Stimulated activated CD8-positive, alpha-beta memory T cell treated with anti-CD3 and anti-CD28 coated beads, Interleukin-7, amount 100 ng/mL, for 1 hour (primary cell): ENCODE measurements at regions not wholly inside any gene's neighbourhood (a gene's known extent, or its start where the extent isn't known, plus 50 kb on each side); places are given as distances from the start of the nearest gene placed in this dataset.

ENCODE experiments used
- DNase-seq, 2 donors: peaks; one replicate each; pipeline ENCODE4 v3.0.0-alpha.2; 2020; ENCODE audit warnings: low read depth in 2 of 2

GRCh38 chr16:85423631-85424030, 189.5 kb upstream of the GSE1 start:
- no peak for DNase-seq

- DNase-seq = no peak
Measured at GRCh38 chr16:85424260-85425073, 188.7 kb upstream of the GSE1 start.

- DNase-seq = no peak
Measured at GRCh38 chr16:85425074-85425662, 188.0 kb upstream of the GSE1 start.

GRCh38 chr16:85426806-85427205, 186.3 kb upstream of the GSE1 start:
- DNase-seq = no peak

- no peak for DNase-seq
Measured at GRCh38 chr16:85428168-85428898, 184.8 kb upstream of the GSE1 start.

- no peak for DNase-seq
Measured at GRCh38 chr16:85428899-85429775, 184.0 kb upstream of the GSE1 start.

- no peak for DNase-seq
Measured at GRCh38 chr16:85429776-85430522, 183.2 kb upstream of the GSE1 start.

- DNase-seq = no peak
Measured at GRCh38 chr16:85430523-85431421, 182.3 kb upstream of the GSE1 start.

GRCh38 chr16:85431431-85432124, 181.5 kb upstream of the GSE1 start:
- DNase-seq = no peak

- no peak for DNase-seq
Measured at GRCh38 chr16:85432606-85433005, 180.5 kb upstream of the GSE1 start.

- DNase-seq = no peak
Measured at GRCh38 chr16:85433477-85433876, 179.6 kb upstream of the GSE1 start.

- no peak for DNase-seq
Measured at GRCh38 chr16:85435286-85435685, 177.8 kb upstream of the GSE1 start.

GRCh38 chr16:85435700-85436099, 177.4 kb upstream of the GSE1 start:
- DNase-seq = no peak

- DNase-seq = no peak
Measured at GRCh38 chr16:85436207-85436606, 176.9 kb upstream of the GSE1 start.

- DNase-seq = no peak
Measured at GRCh38 chr16:85436636-85437165, 176.4 kb upstream of the GSE1 start.

GRCh38 chr16:85437166-85438052, 175.7 kb upstream of the GSE1 start:
- no peak for DNase-seq

GRCh38 chr16:85438981-85439685, 174.0 kb upstream of the GSE1 start:
- no peak for DNase-seq

GRCh38 chr16:85440744-85441143, 172.4 kb upstream of the GSE1 start:
- no peak for DNase-seq
